ENCODE measurements at regions not wholly inside any gene's neighbourhood (a gene's known extent, or its start where the extent isn't known, plus 50 kb on each side); places are given as distances from the start of the nearest gene placed in this dataset.

GRCh38 chr3:71900057-71900456 is 115.1 kb upstream of the PROK2 start:
- Histone ChIP-seq H3K4me1 (ENCODE audit: control insufficient read depth in 5 of 5, insufficient read depth in 5 of 5, low read length in 5 of 5) (peaks cover 0 to 6% (median 4%) of the 10 kb centered on the region in 5 donors), H3K4me3 (no peak overlapping the region), H3K9me3 (ENCODE audit: control insufficient read depth in 4 of 4, insufficient read depth in 3 of 4, low read length in 3 of 4) (peaks cover 0 to 3% (median under 1%) of the 10 kb centered on the region in 4 donors), H3K36me3 (ENCODE audit: control insufficient read depth in 4 of 4, insufficient read depth in 4 of 4, low read length in 4 of 4) (no peaks in the 10 kb centered on the region), H3K27ac (ENCODE audit: low read depth in 1 of 2, low read length in 1 of 2) (no peak overlapping the region), H3K27me3 (ENCODE audit: control insufficient read depth in 3 of 3, insufficient read depth in 3 of 3, low read length in 2 of 3) (peaks cover 0 to 3% (median 0%) of the 10 kb centered on the region in 3 donors), H3K9ac (ENCODE audit: insufficient read depth in 1 of 2, low read length in 2 of 2) (no peak overlapping the region)
- no peak for DNase-seq
- WGBS, 2 donors, result 90 to 92% methylated on average over 2 of the region's 2 CpGs
- no peak for TF ChIP-seq CTCF (IDR thresholded peaks at IDR 0.05; ENCODE audit: control extremely low read depth, extremely low read depth)
- no peak for ATAC-seq (ENCODE audit: insufficient read depth, low FRiP score)

- no peaks in the 10 kb centered on the region for H3K4me1 ChIP-seq (ENCODE audit: control insufficient read depth in 5 of 5, insufficient read depth in 5 of 5, low read length in 5 of 5)
- no peak overlapping the region for H3K9ac ChIP-seq (ENCODE audit: insufficient read depth in 1 of 2, low read length in 2 of 2)
- H3K9me3 ChIP-seq (ENCODE audit: control insufficient read depth in 4 of 4, insufficient read depth in 3 of 4, low read length in 3 of 4), result peaks cover 0 to 3% (median under 1%) of the 10 kb centered on the region in 4 donors
- no peaks in the 10 kb centered on the region for H3K36me3 ChIP-seq (ENCODE audit: control insufficient read depth in 4 of 4, insufficient read depth in 4 of 4, low read length in 4 of 4)
- WGBS, 2 donors, result 59 to 77% methylated on average over 4 of the region's 4 CpGs
- ATAC-seq (ENCODE audit: insufficient read depth, low FRiP score) (no peak), DNase-seq (no peak)
- H3K4me3 ChIP-seq, result no peak overlapping the region
- TF ChIP-seq CTCF (IDR thresholded peaks at IDR 0.05; ENCODE audit: control extremely low read depth, extremely low read depth), result no peak
- H3K27me3 ChIP-seq (ENCODE audit: control insufficient read depth in 3 of 3, insufficient read depth in 3 of 3, low read length in 2 of 3), result peaks cover 0 to 3% (median 0%) of the 10 kb centered on the region in 3 donors
- no peak overlapping the region for H3K27ac ChIP-seq (ENCODE audit: low read depth in 1 of 2, low read length in 1 of 2)
These were observed 111.8 kb upstream of the PROK2 start for GRCh38 chr3:71896751-71897150.

GRCh38 chr3:71893702-71894479 is 108.9 kb upstream of the PROK2 start:
- TF ChIP-seq CTCF (IDR thresholded peaks at IDR 0.05; ENCODE audit: control extremely low read depth, extremely low read depth), result no peak
- Histone ChIP-seq H3K9me3 (ENCODE audit: control insufficient read depth in 4 of 4, insufficient read depth in 3 of 4, low read length in 3 of 4) (no peaks in the 10 kb centered on the region), H3K27me3 (ENCODE audit: control insufficient read depth in 3 of 3, insufficient read depth in 3 of 3, low read length in 2 of 3) (peaks cover 0 to 3% (median 0%) of the 10 kb centered on the region in 3 donors), H3K4me1 (ENCODE audit: control insufficient read depth in 5 of 5, insufficient read depth in 5 of 5, low read length in 5 of 5) (no peaks in the 10 kb centered on the region), H3K36me3 (ENCODE audit: control insufficient read depth in 4 of 4, insufficient read depth in 4 of 4, low read length in 4 of 4) (no peaks in the 10 kb centered on the region), H3K27ac (ENCODE audit: low read depth in 1 of 2, low read length in 1 of 2) (no peak overlapping the region), H3K4me3 (no peak overlapping the region), H3K9ac (ENCODE audit: insufficient read depth in 1 of 2, low read length in 2 of 2) (no peak overlapping the region)
- no peak for ATAC-seq (ENCODE audit: insufficient read depth, low FRiP score)
- DNase-seq, result no peak
- WGBS, 2 donors, result 90 to 91% methylated on average over 6 of the region's 6 CpGs
